Panc1 (cell line): ENCODE measurements at regions not wholly inside any gene's neighbourhood (a gene's known extent, or its start where the extent isn't known, plus 50 kb on each side); places are given as distances from the start of the nearest gene placed in this dataset.

ENCODE experiments used
- ATAC-seq: fragments of 200-7000 bp; cut with Tn5 transposase; 2 replicates; pipeline ENCODE4 v1.9.1; 2020; ENCODE audit warnings: mild to moderate bottlenecking, moderate library complexity
- BruUV-seq: library from RNA; stranded (reverse); fragments of 400-500 nt; replicated peaks from 2 replicates; lab custom pipeline; 2021; lab: Mats Ljungman, UMichigan
- CTCF ChIA-PET: fragments of 300-600 bp; sonication (Branson Sonifier 250); formaldehyde crosslinking; loops from one replicate; lab custom pipeline; 2022; ENCODE audit warnings: antibody characterized with exemption; lab: Charles Lee
- POLR2A ChIA-PET: fragments of 300-600 bp; sonication (Branson Sonifier 250); formaldehyde crosslinking; loops from one replicate; lab custom pipeline; 2022; ENCODE audit warnings: antibody characterized with exemption; lab: Charles Lee
- DNase-seq: peaks from one replicate; pipeline ENCODE4 v3.0.0-alpha.2; 2010; ENCODE audit warnings: low read depth, low spot score
- H3K27ac ChIP-seq: 2 replicates; pipeline ENCODE4 v1.5.1; 2011; ENCODE audit warnings: mild to moderate bottlenecking, low read length, inconsistent platforms
- H3K27me3 ChIP-seq: fragments of 200-500 bp; sonication (Bioruptor generic); 2 replicates; pipeline ENCODE4 v1.6.0; 2014; ENCODE audit warnings: low read length, inconsistent platforms; ENCODE audit not compliant: control insufficient read depth, insufficient read depth
- H3K36me3 ChIP-seq: fragments of 200-500 bp; sonication (Bioruptor generic); 2 replicates; pipeline ENCODE4 v1.5.1; 2014; ENCODE audit warnings: inconsistent platforms, mild to moderate bottlenecking, low read length, moderate library complexity; ENCODE audit not compliant: control insufficient read depth, insufficient read depth
- H3K4me1 ChIP-seq: 2 replicates; pipeline ENCODE4 v1.5.1; 2011; ENCODE audit warnings: inconsistent platforms, mild to moderate bottlenecking, low read length, moderate library complexity; ENCODE audit not compliant: control insufficient read depth, insufficient read depth
- H3K4me3 ChIP-seq, 2 experiments: 2 replicates each; pipeline ENCODE4 v1.5.1; 2011 to 2012; ENCODE audit warnings: low read depth in 2 of 2, low read length in 2 of 2, mild to moderate bottlenecking in 2 of 2, inconsistent platforms in 1 of 2, moderate library complexity in 1 of 2
- H3K9me3 ChIP-seq: fragments of 200-500 bp; sonication (Bioruptor generic); 2 replicates; pipeline ENCODE4 v1.5.1; 2014; ENCODE audit warnings: low read depth, mild to moderate bottlenecking, inconsistent platforms, low read length, moderate library complexity; ENCODE audit not compliant: control insufficient read depth, insufficient read depth
- POLR2AphosphoS5 ChIP-seq: IDR thresholded peaks from 2 replicates; pipeline ENCODE4 v1.6.1; 2012; ENCODE audit warnings: mild to moderate bottlenecking, low read depth, low read length, moderate library complexity
- REST ChIP-seq, 2 experiments: IDR thresholded peaks; 2 replicates each; pipeline ENCODE4 v1.6.1; 2011 to 2012; ENCODE audit warnings: low read depth in 2 of 2, control low read depth in 1 of 2, low read length in 1 of 2, mild to moderate bottlenecking in 1 of 2, moderate library complexity in 1 of 2; ENCODE audit not compliant: insufficient read depth in 1 of 2
- SIN3A ChIP-seq: IDR thresholded peaks from 2 replicates; pipeline ENCODE4 v1.6.1; 2012; ENCODE audit warnings: low read depth, mild to moderate bottlenecking, low read length, moderate library complexity, borderline replicate concordance; ENCODE audit not compliant: insufficient read depth
- TCF7L2 ChIP-seq: IDR thresholded peaks from 2 replicates; pipeline ENCODE4 v1.6.1; 2011; ENCODE audit warnings: mild to moderate bottlenecking, low read depth, low read length, inconsistent platforms
- in situ Hi-C: cut with HindIII; loops from 2 replicates; pipeline ENCODE4 v1.10.0; 2016; ENCODE audit warnings: low sequenced_read_pairs, low pct_unique_long_range_greater_than_20kb
- intact Hi-C: fragments of 100-400 bp; cut with micrococcal nuclease; formaldehyde crosslinking; loops from one replicate; pipeline ENCODE4 v1.10.0; 2022; ENCODE audit not compliant: unreplicated experiment
- TF ChIP-seq, protein P1 (sequence below): fragments of 450-650 bp; IDR thresholded peaks from 2 replicates; pipeline ENCODE4 v1.5.1; 2017; ENCODE audit warnings: mild to moderate bottlenecking

GRCh38 chr12:86663716-86664115, 407.5 kb upstream of the MGAT4C start:
- H3K36me3 ChIP-seq, result no peaks in the 10 kb centered on the region
- POLR2A ChIA-PET, result no interaction called here
- no peaks in the 10 kb centered on the region; the same call in 1 of the 2 replicates for H3K9me3 ChIP-seq
- no TSS peak for BruUV-seq
- H3K4me3 ChIP-seq, result no peak overlapping the region
- CTCF ChIA-PET, result no interaction called here
- no peak overlapping the region for H3K27ac ChIP-seq
- intact Hi-C loops, result no loop called here
- no peak for TF ChIP-seq REST (IDR thresholded peaks at IDR 0.05; ENCODE audit: insufficient read depth in 1 of 2, low read depth in 2 of 2, low read length in 1 of 2)
- TF ChIP-seq TCF7L2, result no peak
- no peak for TF ChIP-seq POLR2AphosphoS5
- TF ChIP-seq SIN3A, result no peak
- TF ChIP-seq, protein P1, sequence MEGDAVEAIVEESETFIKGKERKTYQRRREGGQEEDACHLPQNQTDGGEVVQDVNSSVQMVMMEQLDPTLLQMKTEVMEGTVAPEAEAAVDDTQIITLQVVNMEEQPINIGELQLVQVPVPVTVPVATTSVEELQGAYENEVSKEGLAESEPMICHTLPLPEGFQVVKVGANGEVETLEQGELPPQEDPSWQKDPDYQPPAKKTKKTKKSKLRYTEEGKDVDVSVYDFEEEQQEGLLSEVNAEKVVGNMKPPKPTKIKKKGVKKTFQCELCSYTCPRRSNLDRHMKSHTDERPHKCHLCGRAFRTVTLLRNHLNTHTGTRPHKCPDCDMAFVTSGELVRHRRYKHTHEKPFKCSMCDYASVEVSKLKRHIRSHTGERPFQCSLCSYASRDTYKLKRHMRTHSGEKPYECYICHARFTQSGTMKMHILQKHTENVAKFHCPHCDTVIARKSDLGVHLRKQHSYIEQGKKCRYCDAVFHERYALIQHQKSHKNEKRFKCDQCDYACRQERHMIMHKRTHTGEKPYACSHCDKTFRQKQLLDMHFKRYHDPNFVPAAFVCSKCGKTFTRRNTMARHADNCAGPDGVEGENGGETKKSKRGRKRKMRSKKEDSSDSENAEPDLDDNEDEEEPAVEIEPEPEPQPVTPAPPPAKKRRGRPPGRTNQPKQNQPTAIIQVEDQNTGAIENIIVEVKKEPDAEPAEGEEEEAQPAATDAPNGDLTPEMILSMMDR, result no peak
- DNase-seq (no peak), ATAC-seq (no peak)
- H3K27me3 ChIP-seq, result no peaks in the 10 kb centered on the region
- in situ Hi-C loops, result no loop called here
- H3K4me1 ChIP-seq, result no peaks in the 10 kb centered on the region

GRCh38 chr12:86663173-86663572, 407.0 kb upstream of the MGAT4C start:
- no peaks in the 10 kb centered on the region for H3K27me3 ChIP-seq
- no peaks in the 10 kb centered on the region; the same call in 1 of the 2 replicates for H3K9me3 ChIP-seq
- no peak for DNase-seq
- in situ Hi-C loops (no loop called here), intact Hi-C loops (no loop called here)
- H3K27ac ChIP-seq, result no peak overlapping the region
- no peaks in the 10 kb centered on the region for H3K36me3 ChIP-seq
- no peaks in the 10 kb centered on the region for H3K4me1 ChIP-seq
- CTCF ChIA-PET, result no interaction called here
- TF ChIP-seq, protein P1, result no peak
- TF ChIP-seq REST (IDR thresholded peaks at IDR 0.05; ENCODE audit: insufficient read depth in 1 of 2, low read depth in 2 of 2, low read length in 1 of 2), result no peak
- POLR2A ChIA-PET, result no interaction called here
- BruUV-seq, result no TSS peak
- H3K4me3 ChIP-seq, result no peak overlapping the region
- no peak for ATAC-seq
